HepG2 (cell line): ENCODE measurements at regions not wholly inside any gene's neighbourhood (a gene's known extent, or its start where the extent isn't known, plus 50 kb on each side); places are given as distances from the start of the nearest gene placed in this dataset.

Experiments
- ATAC-seq: fragments of 200-7000 bp; cut with Tn5 transposase; 3 replicates; pipeline ENCODE4 v1.9.1; 2020; ENCODE audit warnings: mild to moderate bottlenecking, moderate library complexity
- BruUV-seq: library from RNA; stranded (reverse); fragments of 400-500 nt; replicated peaks from 2 replicates; lab custom pipeline; 2021; lab: Mats Ljungman, UMichigan
- CTCF ChIA-PET: fragments of 300-600 bp; formaldehyde crosslinking; extraction: SDS; loops from one replicate; lab custom pipeline; 2021; ENCODE audit warnings: low total read pairs, inconsistent platforms, low intra/inter-chr PET ratio; lab: Yijun Ruan, JAX
- POLR2A ChIA-PET: fragments of 350-600 bp; sonication (Branson Sonifier 250); formaldehyde crosslinking; loops from one replicate; lab custom pipeline; 2020; ENCODE audit warnings: antibody characterized with exemption, inconsistent platforms; lab: Yijun Ruan, JAX
- DNase-seq: peaks from one replicate; pipeline ENCODE4 v3.0.0-alpha.2; 2015; ENCODE audit warnings: low spot score
- FAIRE-seq: peaks from 3 replicates; lab custom pipeline; 2011; peaks lifted over from hg19 to GRCh38; lab: Jason Lieb, UNC
- H2AFZ ChIP-seq: one replicate; pipeline ENCODE4 v1.6.1; 2011; ENCODE audit warnings: low read length, inconsistent platforms
- H3K27ac ChIP-seq: fragments of 300-600 bp; 3 replicates; pipeline ENCODE4 v1.8.0; 2011; ENCODE audit warnings: mixed run types, mild to moderate bottlenecking, mixed read lengths, low read length, inconsistent platforms; ENCODE audit not compliant: insufficient read depth; ENCODE audit errors: extremely low read length
- H3K27me3 ChIP-seq, 2 experiments: fragments of 200-600 bp in 1 of 2; 2 replicates in 1 of 2; 3 replicates in 1 of 2; pipeline versions ENCODE4 v1.6.0 to v1.8.0; 2011; ENCODE audit warnings: low read length in 2 of 2, mild to moderate bottlenecking in 2 of 2, moderate library complexity in 2 of 2, inconsistent platforms in 1 of 2; ENCODE audit not compliant: insufficient read depth in 2 of 2, control insufficient read depth in 1 of 2
- H3K36me3 ChIP-seq, 2 experiments: fragments of 200-600 bp in 1 of 2; replicated peaks in 1 of 2; 2 replicates in 1 of 2; 3 replicates in 1 of 2; pipeline versions ENCODE4 v1.5.1 to v1.8.0; 2011; ENCODE audit warnings: low read length in 2 of 2, inconsistent platforms in 1 of 2; ENCODE audit not compliant: insufficient read depth in 2 of 2, control insufficient read depth in 1 of 2
- H3K4me1 ChIP-seq: 2 replicates; pipeline ENCODE4 v1.5.1; 2012; ENCODE audit warnings: low read length, inconsistent platforms; ENCODE audit not compliant: insufficient read depth
- H3K4me2 ChIP-seq: 2 replicates; pipeline ENCODE4 v1.6.0; 2011; ENCODE audit warnings: low read depth, low read length, inconsistent platforms
- H3K4me3 ChIP-seq, 3 experiments: fragments of 200-600 bp in 1 of 3; sonication (generic), shearing (Covaris generic) in 1 of 3; replicated peaks in 1 of 3; 2 replicates each; pipeline ENCODE4 v1.5.1; 2011 to 2016; ENCODE audit warnings: low read length in 3 of 3, inconsistent platforms in 2 of 3, low read depth in 2 of 3, mild to moderate bottlenecking in 2 of 3, control low read depth in 1 of 3, mixed read lengths in 1 of 3; ENCODE audit not compliant: insufficient read depth in 1 of 3
- H3K79me2 ChIP-seq: one replicate; pipeline ENCODE4 v1.6.1; 2011; ENCODE audit warnings: low read length, inconsistent platforms; ENCODE audit not compliant: insufficient read depth
- H3K9ac ChIP-seq: 2 replicates; pipeline ENCODE4 v1.6.0; 2011; ENCODE audit warnings: mild to moderate bottlenecking, low read depth, low read length, inconsistent platforms; ENCODE audit not compliant: insufficient read depth
- H3K9me3 ChIP-seq: 2 replicates; pipeline ENCODE4 v1.5.1; 2012; ENCODE audit warnings: mild to moderate bottlenecking, low read length
- H4K20me1 ChIP-seq: 2 replicates; pipeline ENCODE4 v1.6.0; 2011; ENCODE audit warnings: inconsistent platforms, mild to moderate bottlenecking, low read length, moderate library complexity; ENCODE audit not compliant: insufficient read depth
- BHLHE40 ChIP-seq: IDR thresholded peaks from 2 replicates; pipeline ENCODE4 v1.6.1; 2011; ENCODE audit warnings: low read length, improper control_type of control experiment
- RNF2 ChIP-seq: fragments of 450-650 bp; conservative IDR thresholded peaks from 2 replicates; pipeline ENCODE4 v1.6.1; 2016; ENCODE audit warnings: low read depth
- SNAPC2 ChIP-seq: sonication (generic); formaldehyde crosslinking; IDR thresholded peaks from 2 replicates; pipeline ENCODE4 v1.8.1; 2022; ENCODE audit warnings: mild to moderate bottlenecking, missing genetic modification reagents
- SP4 ChIP-seq: sonication (generic); formaldehyde crosslinking; IDR thresholded peaks from 2 replicates; pipeline ENCODE4 v1.8.1; 2023; ENCODE audit warnings: mild to moderate bottlenecking, missing genetic modification reagents
- WIZ ChIP-seq: sonication (generic); formaldehyde crosslinking; IDR thresholded peaks from 2 replicates; pipeline ENCODE4 v1.5.1; 2020; ENCODE audit warnings: mild to moderate bottlenecking, missing genetic modification reagents
- ZBTB21 ChIP-seq: sonication (generic); formaldehyde crosslinking; IDR thresholded peaks from 2 replicates; pipeline ENCODE4 v1.4.0; 2020; ENCODE audit warnings: missing genetic modification reagents
- ZNF274 ChIP-seq: sonication (generic); formaldehyde crosslinking; IDR thresholded peaks from 2 replicates; pipeline ENCODE4 v1.5.1; 2020; ENCODE audit warnings: mild to moderate bottlenecking, missing genetic modification reagents
- ZNF317 ChIP-seq: sonication (generic); formaldehyde crosslinking; IDR thresholded peaks from 2 replicates; pipeline ENCODE4 v1.5.0; 2020; ENCODE audit warnings: mild to moderate bottlenecking, missing genetic modification reagents
- ZNF629 ChIP-seq: sonication (generic); formaldehyde crosslinking; conservative IDR thresholded peaks from 2 replicates; pipeline ENCODE4 v1.5.0; 2020; ENCODE audit warnings: missing genetic modification reagents
- WGBS: methylation state at CpG from one replicate; pipeline ENCODE4 v1.1.6; 2017; ENCODE audit warnings: low lambda C conversion rate; 5-methylcytosine and 5-hydroxymethylcytosine counted together
- in situ Hi-C: cut with HindIII; loops from 2 replicates; pipeline ENCODE4 v1.10.0; 2017; ENCODE audit warnings: low pct_unique_long_range_greater_than_20kb; ENCODE audit not compliant: extremely low pct_ligation_motif_present
- intact Hi-C: fragments of 100-400 bp; cut with micrococcal nuclease; formaldehyde crosslinking; loops from one replicate; pipeline ENCODE4 v1.10.0; 2022; ENCODE audit not compliant: unreplicated experiment
- TF ChIP-seq, protein P1 (sequence below): sonication (generic); formaldehyde crosslinking; IDR thresholded peaks from 2 replicates; pipeline ENCODE4 v1.8.1; 2023; ENCODE audit warnings: mild to moderate bottlenecking, moderate library complexity, missing genetic modification reagents
- TF ChIP-seq, protein P2 (sequence below): sonication (generic); formaldehyde crosslinking; conservative IDR thresholded peaks from 2 replicates; pipeline ENCODE4 v1.8.0; 2022; ENCODE audit warnings: low read depth, missing genetic modification reagents
- TF ChIP-seq, protein P3 (sequence below): sonication (generic); formaldehyde crosslinking; conservative IDR thresholded peaks from 2 replicates; pipeline ENCODE4 v1.5.0; 2020; ENCODE audit warnings: missing genetic modification reagents
- TF ChIP-seq, protein P4 (sequence below): fragments of 450-650 bp; IDR thresholded peaks from 2 replicates; pipeline ENCODE4 v1.6.1; 2017
- TF ChIP-seq, protein P5 (sequence below): sonication (generic); formaldehyde crosslinking; IDR thresholded peaks from 2 replicates; pipeline ENCODE4 v1.8.1; 2023; ENCODE audit warnings: mild to moderate bottlenecking, missing genetic modification reagents

DNA sequence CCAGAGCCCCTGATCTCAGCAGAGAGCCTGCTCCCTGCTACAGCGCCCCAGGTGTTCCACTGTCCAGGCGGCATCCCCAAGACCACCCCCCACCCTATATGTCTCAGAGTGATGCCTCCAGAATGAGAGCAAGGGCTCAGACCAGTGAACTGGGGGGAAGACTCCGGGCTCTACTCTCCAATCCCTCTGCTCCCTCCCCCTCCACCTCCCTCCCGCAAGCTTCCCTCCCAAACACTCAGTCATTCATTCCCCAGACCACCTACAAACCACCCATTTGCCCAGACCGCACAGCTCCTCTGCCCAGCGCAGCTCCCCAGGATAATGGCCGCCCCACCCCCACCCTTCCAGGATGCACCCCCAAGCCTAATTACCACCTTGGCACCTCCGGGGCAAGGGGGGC is 59.4 kb upstream of the TAC4 start:
- no peaks in the 10 kb centered on the region for H3K36me3 ChIP-seq
- H3K4me2 ChIP-seq: no peak overlapping the region
- H3K9ac ChIP-seq: no peak overlapping the region
- intact Hi-C loops: no loop called here
- no peaks in the 10 kb centered on the region for H3K79me2 ChIP-seq
- CTCF ChIA-PET: no interaction called here
- 32% methylated on average over 6 of the region's 8 CpGs for WGBS
- H3K27me3 ChIP-seq: peaks cover 8 to 88% of the 10 kb centered on the region in 2 experiments; a peak in 4 of 5 replicates
- no TSS peak for BruUV-seq
- no peak for TF ChIP-seq ZNF317
- no peak for TF ChIP-seq SP4
- TF ChIP-seq, protein P1, sequence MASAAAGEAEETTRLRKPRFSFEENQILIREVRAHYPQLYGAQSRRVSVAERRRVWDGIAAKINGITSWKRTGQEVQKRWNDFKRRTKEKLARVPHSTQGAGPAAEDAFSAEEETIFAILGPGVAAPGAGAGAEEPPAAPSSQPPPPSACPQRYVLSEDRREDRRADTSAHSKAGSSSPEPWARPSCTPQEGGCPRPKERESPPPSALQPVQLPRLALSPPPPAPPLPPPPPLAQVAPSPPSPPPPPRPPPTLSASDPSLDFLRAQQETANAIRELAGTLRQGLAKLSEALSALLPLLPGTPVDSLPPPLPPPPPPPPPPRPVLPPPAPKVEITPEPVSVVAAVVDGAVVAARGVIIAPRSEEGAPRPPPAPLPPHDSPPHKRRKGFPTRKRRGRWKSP (CRISPR knock-in tag): no peak
- no peak for TF ChIP-seq RNF2
- TF ChIP-seq ZNF629 (CRISPR knock-in tag): no peak
- no peak for TF ChIP-seq ZBTB21 (CRISPR knock-in tag)
- no peak for TF ChIP-seq ZNF274 (CRISPR knock-in tag)
- TF ChIP-seq, protein P2, sequence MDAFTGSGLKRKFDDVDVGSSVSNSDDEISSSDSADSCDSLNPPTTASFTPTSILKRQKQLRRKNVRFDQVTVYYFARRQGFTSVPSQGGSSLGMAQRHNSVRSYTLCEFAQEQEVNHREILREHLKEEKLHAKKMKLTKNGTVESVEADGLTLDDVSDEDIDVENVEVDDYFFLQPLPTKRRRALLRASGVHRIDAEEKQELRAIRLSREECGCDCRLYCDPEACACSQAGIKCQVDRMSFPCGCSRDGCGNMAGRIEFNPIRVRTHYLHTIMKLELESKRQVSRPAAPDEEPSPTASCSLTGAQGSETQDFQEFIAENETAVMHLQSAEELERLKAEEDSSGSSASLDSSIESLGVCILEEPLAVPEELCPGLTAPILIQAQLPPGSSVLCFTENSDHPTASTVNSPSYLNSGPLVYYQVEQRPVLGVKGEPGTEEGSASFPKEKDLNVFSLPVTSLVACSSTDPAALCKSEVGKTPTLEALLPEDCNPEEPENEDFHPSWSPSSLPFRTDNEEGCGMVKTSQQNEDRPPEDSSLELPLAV (CRISPR knock-in tag): no peak
- TF ChIP-seq, protein P3, sequence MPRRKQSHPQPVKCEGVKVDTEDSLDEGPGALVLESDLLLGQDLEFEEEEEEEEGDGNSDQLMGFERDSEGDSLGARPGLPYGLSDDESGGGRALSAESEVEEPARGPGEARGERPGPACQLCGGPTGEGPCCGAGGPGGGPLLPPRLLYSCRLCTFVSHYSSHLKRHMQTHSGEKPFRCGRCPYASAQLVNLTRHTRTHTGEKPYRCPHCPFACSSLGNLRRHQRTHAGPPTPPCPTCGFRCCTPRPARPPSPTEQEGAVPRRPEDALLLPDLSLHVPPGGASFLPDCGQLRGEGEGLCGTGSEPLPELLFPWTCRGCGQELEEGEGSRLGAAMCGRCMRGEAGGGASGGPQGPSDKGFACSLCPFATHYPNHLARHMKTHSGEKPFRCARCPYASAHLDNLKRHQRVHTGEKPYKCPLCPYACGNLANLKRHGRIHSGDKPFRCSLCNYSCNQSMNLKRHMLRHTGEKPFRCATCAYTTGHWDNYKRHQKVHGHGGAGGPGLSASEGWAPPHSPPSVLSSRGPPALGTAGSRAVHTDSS (CRISPR knock-in tag): no peak
- TF ChIP-seq, protein P4, sequence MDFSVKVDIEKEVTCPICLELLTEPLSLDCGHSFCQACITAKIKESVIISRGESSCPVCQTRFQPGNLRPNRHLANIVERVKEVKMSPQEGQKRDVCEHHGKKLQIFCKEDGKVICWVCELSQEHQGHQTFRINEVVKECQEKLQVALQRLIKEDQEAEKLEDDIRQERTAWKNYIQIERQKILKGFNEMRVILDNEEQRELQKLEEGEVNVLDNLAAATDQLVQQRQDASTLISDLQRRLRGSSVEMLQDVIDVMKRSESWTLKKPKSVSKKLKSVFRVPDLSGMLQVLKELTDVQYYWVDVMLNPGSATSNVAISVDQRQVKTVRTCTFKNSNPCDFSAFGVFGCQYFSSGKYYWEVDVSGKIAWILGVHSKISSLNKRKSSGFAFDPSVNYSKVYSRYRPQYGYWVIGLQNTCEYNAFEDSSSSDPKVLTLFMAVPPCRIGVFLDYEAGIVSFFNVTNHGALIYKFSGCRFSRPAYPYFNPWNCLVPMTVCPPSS: no peak
- no peak for TF ChIP-seq SNAPC2 (CRISPR knock-in tag)
- TF ChIP-seq, protein P5, sequence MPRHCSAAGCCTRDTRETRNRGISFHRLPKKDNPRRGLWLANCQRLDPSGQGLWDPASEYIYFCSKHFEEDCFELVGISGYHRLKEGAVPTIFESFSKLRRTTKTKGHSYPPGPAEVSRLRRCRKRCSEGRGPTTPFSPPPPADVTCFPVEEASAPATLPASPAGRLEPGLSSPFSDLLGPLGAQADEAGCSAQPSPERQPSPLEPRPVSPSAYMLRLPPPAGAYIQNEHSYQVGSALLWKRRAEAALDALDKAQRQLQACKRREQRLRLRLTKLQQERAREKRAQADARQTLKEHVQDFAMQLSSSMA (CRISPR knock-in tag): no peak
- no peak for TF ChIP-seq WIZ
- TF ChIP-seq BHLHE40: no peak
- H3K9me3 ChIP-seq: no peaks in the 10 kb centered on the region
- in situ Hi-C loops: loop anchor here (5.0 kb wide), 1 partner anchor 35 kb away; no protein-coding TSS in a partner anchor
- POLR2A ChIA-PET: no interaction called here
- H3K27ac ChIP-seq: no peak overlapping the region
- ATAC-seq: no peak
- no peak overlapping the region for H3K4me3 ChIP-seq
- peaks cover 2% of the 10 kb centered on the region for H3K4me1 ChIP-seq
- no peak for FAIRE-seq
- no peak for DNase-seq
- H4K20me1 ChIP-seq: no peaks in the 10 kb centered on the region
- H2AFZ ChIP-seq: no peak overlapping the region
